HG02678 (cell line): ENCODE measurements at regions not wholly inside any gene's neighbourhood (a gene's known extent, or its start where the extent isn't known, plus 50 kb on each side); places are given as distances from the start of the nearest gene placed in this dataset.

Experiments
- ATAC-seq: cut with Tn5 transposase; IDR thresholded peaks from one replicate; pipeline ENCODE4 v1.9.1; 2021; ENCODE audit warnings: mild to moderate bottlenecking, moderate library complexity; ENCODE audit not compliant: unreplicated experiment

- ATAC-seq, result no peak
Measured at GRCh38 chr16:86681031-86681756, 102.8 kb downstream of the FOXL1 start.

GRCh38 chr16:86681757-86682106 is 103.4 kb downstream of the FOXL1 start:
- ATAC-seq, result no peak

GRCh38 chr16:86682219-86682904 is 104.0 kb downstream of the FOXL1 start:
- no peak for ATAC-seq

GRCh38 chr16:86683441-86684194 is 105.3 kb downstream of the FOXL1 start:
- ATAC-seq, result no peak

GRCh38 chr16:86685076-86685475 is 106.7 kb downstream of the FOXL1 start:
- ATAC-seq, result no peak

- ATAC-seq, result no peak
Measured at GRCh38 chr16:86690970-86691369, 112.6 kb downstream of the FOXL1 start.

GRCh38 chr16:86692426-86692825 is 114.1 kb downstream of the FOXL1 start:
- ATAC-seq, result no peak

GRCh38 chr16:86693033-86693432 is 114.7 kb downstream of the FOXL1 start:
- no peak for ATAC-seq

GRCh38 chr16:86697715-86698114 is 119.4 kb downstream of the FOXL1 start:
- ATAC-seq, result no peak

- ATAC-seq, result no peak
Measured at GRCh38 chr16:86700046-86700945, 121.9 kb downstream of the FOXL1 start.

GRCh38 chr16:86701286-86701975 is 123.1 kb downstream of the FOXL1 start:
- no peak for ATAC-seq

- ATAC-seq, result no peak
Measured at GRCh38 chr16:86702824-86703588, 124.7 kb downstream of the FOXL1 start.

- ATAC-seq, result no peak
Measured at GRCh38 chr16:86704516-86704915, 126.2 kb downstream of the FOXL1 start.

- no peak for ATAC-seq
Measured at GRCh38 chr16:86706726-86707125, 128.4 kb downstream of the FOXL1 start.

- no peak for ATAC-seq
Measured at GRCh38 chr16:86707171-86707570, 128.8 kb downstream of the FOXL1 start.

- ATAC-seq, result no peak
Measured at GRCh38 chr16:86707581-86707980, 129.2 kb downstream of the FOXL1 start.

GRCh38 chr16:86708431-86708830 is 130.1 kb downstream of the FOXL1 start:
- ATAC-seq, result no peak

GRCh38 chr16:86709103-86709502 is 130.8 kb downstream of the FOXL1 start:
- ATAC-seq, result no peak

GRCh38 chr16:86709902-86710601 is 131.7 kb downstream of the FOXL1 start:
- no peak for ATAC-seq
